Sciatic nerve (tissue), 2 donors: ENCODE measurements at regions not wholly inside any gene's neighbourhood (a gene's known extent, or its start where the extent isn't known, plus 50 kb on each side); places are given as distances from the start of the nearest gene placed in this dataset.

Source experiments
- ATAC-seq: fragments of 200-7000 bp; cut with Tn5 transposase; one replicate; pipeline ENCODE4 v1.9.1; 2020; ENCODE audit warnings: mild to moderate bottlenecking, moderate library complexity
- DNase-seq: peaks from one replicate; pipeline ENCODE4 v3.0.0-alpha.2; 2020; ENCODE audit warnings: low spot score
- intact Hi-C: fragments of 100-400 bp; cut with DNase I; formaldehyde crosslinking; loops from one replicate; pipeline ENCODE4 v1.14.2; 2022
- donor health status: DM: no; HTN: no; CAD: no.
- donor health status: DM: no; HTN: no; CAD: no.

GRCh38 chr15:24899367-24899766, 55.4 kb upstream of the SNRPN start:
- DNase-seq (no peak), ATAC-seq (no peak)
- intact Hi-C loops = no loop called here

- ATAC-seq = no peak
- no peak for DNase-seq
- intact Hi-C loops = no loop called here
These were observed 55.0 kb upstream of the SNRPN start for GRCh38 chr15:24899795-24900194.

GRCh38 chr15:24901409-24901808, 53.4 kb upstream of the SNRPN start:
- intact Hi-C loops = no loop called here
- no peak for ATAC-seq
- DNase-seq = no peak
